ENCODE measurements at regions not wholly inside any gene's neighbourhood (a gene's known extent, or its start where the extent isn't known, plus 50 kb on each side); places are given as distances from the start of the nearest gene placed in this dataset.

GRCh38 chr4:38563707-38564495 is 100.1 kb upstream of the KLF3 start:
- H3K4me3 Mint-ChIP-seq, result no peak overlapping the region
- H3K9me3 Mint-ChIP-seq, result no peaks in the 10 kb centered on the region
- H3K27ac Mint-ChIP-seq, result no peak overlapping the region
- no peak for DNase-seq (ENCODE audit: extremely low spot score, unreplicated experiment)
- no peaks in the 10 kb centered on the region for H3K27me3 Mint-ChIP-seq
- H3K36me3 Mint-ChIP-seq, result no peaks in the 10 kb centered on the region
- H3K4me1 Mint-ChIP-seq (ENCODE audit: unreplicated experiment), result peaks cover 33% of the 10 kb centered on the region
- no peak for TF ChIP-seq CTCF (conservative IDR thresholded peaks at IDR 0.05)

GRCh38 chr4:38565271-38566199 is 98.5 kb upstream of the KLF3 start:
- Mint-ChIP-seq H3K4me3 (no peak overlapping the region), H3K36me3 (no peaks in the 10 kb centered on the region), H3K27me3 (no peaks in the 10 kb centered on the region), H3K27ac (no peak overlapping the region), H3K4me1 (ENCODE audit: unreplicated experiment) (peaks cover 33% of the 10 kb centered on the region), H3K9me3 (no peaks in the 10 kb centered on the region)
- no peak for DNase-seq (ENCODE audit: extremely low spot score, unreplicated experiment)
- no peak for TF ChIP-seq CTCF (conservative IDR thresholded peaks at IDR 0.05)

- no peaks in the 10 kb centered on the region for H3K36me3 Mint-ChIP-seq
- H3K9me3 Mint-ChIP-seq, result no peaks in the 10 kb centered on the region
- H3K27me3 Mint-ChIP-seq, result no peaks in the 10 kb centered on the region
- H3K27ac Mint-ChIP-seq, result no peak overlapping the region
- TF ChIP-seq CTCF (conservative IDR thresholded peaks at IDR 0.05), result no peak
- no peak for DNase-seq (ENCODE audit: extremely low spot score, unreplicated experiment)
- peaks cover 33% of the 10 kb centered on the region for H3K4me1 Mint-ChIP-seq (ENCODE audit: unreplicated experiment)
- no peak overlapping the region for H3K4me3 Mint-ChIP-seq
These were observed 97.1 kb upstream of the KLF3 start for GRCh38 chr4:38566806-38567398.

- H3K36me3 Mint-ChIP-seq, result no peaks in the 10 kb centered on the region
- no peak overlapping the region for H3K27ac Mint-ChIP-seq
- no peak for TF ChIP-seq CTCF (conservative IDR thresholded peaks at IDR 0.05)
- H3K27me3 Mint-ChIP-seq, result no peaks in the 10 kb centered on the region
- H3K4me1 Mint-ChIP-seq (ENCODE audit: unreplicated experiment), result peaks cover 31% of the 10 kb centered on the region
- DNase-seq (ENCODE audit: extremely low spot score, unreplicated experiment), result no peak
- no peak overlapping the region for H3K4me3 Mint-ChIP-seq
- no peaks in the 10 kb centered on the region for H3K9me3 Mint-ChIP-seq
These were observed 96.5 kb upstream of the KLF3 start for GRCh38 chr4:38567457-38567856.

GRCh38 chr4:38568768-38569167 is 95.2 kb upstream of the KLF3 start:
- DNase-seq (ENCODE audit: extremely low spot score, unreplicated experiment), result no peak
- no peak for TF ChIP-seq CTCF (conservative IDR thresholded peaks at IDR 0.05)
- Mint-ChIP-seq H3K27me3 (no peaks in the 10 kb centered on the region), H3K36me3 (no peaks in the 10 kb centered on the region), H3K27ac (no peak overlapping the region), H3K4me3 (no peak overlapping the region), H3K9me3 (no peaks in the 10 kb centered on the region), H3K4me1 (ENCODE audit: unreplicated experiment) (peaks cover 21% of the 10 kb centered on the region)

All from type B pancreatic cell (in vitro differentiated cells).